Kidney (tissue), 13 donors: ENCODE measurements at regions not wholly inside any gene's neighbourhood (a gene's known extent, or its start where the extent isn't known, plus 50 kb on each side); places are given as distances from the start of the nearest gene placed in this dataset.

Source experiments
- DNase-seq, 5 donors: peaks; one replicate each; pipeline ENCODE4 v3.0.0-alpha.2; 2013 to 2020
- FAIRE-seq: peaks from 2 replicates; lab custom pipeline; 2012; peaks lifted over from hg19 to GRCh38; lab: Jason Lieb, UNC
- H3K27ac ChIP-seq, 2 donors: one replicate each; pipeline ENCODE4 v1.7.0; 2013; ENCODE audit warnings: low read depth in 2 of 2, low read length in 2 of 2, inconsistent platforms in 1 of 2
- H3K27me3 ChIP-seq: one replicate; pipeline ENCODE4 v1.7.1; 2013; ENCODE audit warnings: low read length, inconsistent platforms; ENCODE audit not compliant: control insufficient read depth, insufficient read depth
- H3K36me3 ChIP-seq, 3 donors: one replicate each; pipeline versions ENCODE4 v1.7.0 to v1.7.1; 2013; ENCODE audit warnings: low read length in 3 of 3, control low read depth in 1 of 3, inconsistent platforms in 1 of 3; ENCODE audit not compliant: insufficient read depth in 3 of 3, control insufficient read depth in 2 of 3
- H3K4me1 ChIP-seq, 3 donors: one replicate each; pipeline versions ENCODE4 v1.7.0 to v1.7.1; 2013; ENCODE audit warnings: low read length in 3 of 3, inconsistent platforms in 1 of 3, low read depth in 1 of 3; ENCODE audit not compliant: control insufficient read depth in 2 of 3, insufficient read depth in 2 of 3
- H3K4me3 ChIP-seq, 3 donors: one replicate each; pipeline versions ENCODE4 v1.7.0 to v1.8.1; 2013; ENCODE audit warnings: low read length in 3 of 3, control low read depth in 1 of 3, inconsistent platforms in 1 of 3
- H3K9ac ChIP-seq, 3 donors: one replicate each; pipeline versions ENCODE4 v1.7.0 to v1.7.1; 2013; ENCODE audit warnings: low read length in 3 of 3, control low read depth in 1 of 3, inconsistent platforms in 1 of 3
- H3K9me3 ChIP-seq, 3 donors: one replicate each; pipeline versions ENCODE4 v1.7.0 to v1.7.1; 2013; ENCODE audit warnings: low read length in 3 of 3, control low read depth in 1 of 3, inconsistent platforms in 1 of 3; ENCODE audit not compliant: control insufficient read depth in 2 of 3, insufficient read depth in 1 of 3
- CTCF ChIP-seq: IDR thresholded peaks from 3 replicates; pipeline ENCODE4 v1.5.1; 2012; ENCODE audit warnings: mild to moderate bottlenecking, moderate library complexity, borderline replicate concordance; ENCODE audit not compliant: insufficient read depth; ENCODE audit errors: extremely low read depth
- intact Hi-C: fragments of 100-400 bp; cut with DNase I; formaldehyde crosslinking; loops from one replicate; pipeline ENCODE4 v1.11.1; 2022
- donor health status: control.
- donor health status: control.
- donor health status: control.
- donor health status: control.
- donor health status: control.
- donor health status: DM: yes; HTN: yes; CAD: no.
- donor health status: Normal renal cell carcinoma (clear cell type).

GRCh38 chr5:146986469-146986868, 107.9 kb upstream of the PPP2R2B start:
- no peak overlapping the region for H3K27ac ChIP-seq
- no peaks in the 10 kb centered on the region for H3K36me3 ChIP-seq
- H3K9ac ChIP-seq: no peak overlapping the region
- FAIRE-seq (no peak), DNase-seq (no peak)
- H3K4me3 ChIP-seq: no peak overlapping the region
- intact Hi-C loops: no loop called here
- H3K27me3 ChIP-seq: no peaks in the 10 kb centered on the region
- peaks cover 0 to 5% (median 0%) of the 10 kb centered on the region in 3 donors for H3K9me3 ChIP-seq
- no peak for TF ChIP-seq CTCF
- no peaks in the 10 kb centered on the region for H3K4me1 ChIP-seq

DNA sequence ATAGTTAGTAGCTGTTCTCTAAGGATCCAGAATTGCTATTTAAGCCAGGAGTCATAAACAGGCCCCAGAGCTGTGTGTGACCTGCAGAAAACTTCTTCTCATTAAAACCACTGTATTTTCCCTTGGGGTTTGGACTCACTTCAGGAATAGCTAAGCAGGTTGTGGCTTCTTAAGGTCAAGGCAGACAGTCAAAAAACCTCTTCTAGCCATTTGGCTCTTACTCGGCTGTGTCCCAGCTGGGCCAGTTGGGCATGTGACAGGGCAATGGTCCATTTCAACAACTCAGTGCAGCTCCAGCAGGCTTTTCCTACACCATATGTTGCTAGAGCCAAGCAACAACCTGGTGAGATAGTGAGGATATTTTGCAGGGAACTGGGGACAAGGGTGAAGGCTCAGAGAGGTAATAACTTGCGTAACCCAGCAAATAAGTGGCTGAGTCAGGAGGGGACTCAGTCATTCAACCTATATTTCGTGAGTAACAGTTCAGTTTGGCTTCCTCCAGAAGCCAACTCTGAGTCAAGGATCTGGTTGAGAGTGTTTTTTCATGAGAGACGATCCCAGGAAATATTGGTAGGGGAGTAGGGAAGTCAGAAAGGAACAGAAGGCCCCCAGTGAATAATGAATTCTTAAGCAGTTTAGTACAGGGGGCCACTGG, 115.4 kb upstream of the PPP2R2B start:
- no peak for FAIRE-seq
- intact Hi-C loops: no loop called here
- DNase-seq: no peak

GRCh38 chr5:146995878-146996277, 117.3 kb upstream of the PPP2R2B start:
- H3K9ac ChIP-seq: no peak overlapping the region
- FAIRE-seq (no peak), DNase-seq (peak in 1 of 5 donors; percentile 14)
- peaks cover 0 to 5% (median 0%) of the 10 kb centered on the region in 3 donors for H3K9me3 ChIP-seq
- intact Hi-C loops: no loop called here
- TF ChIP-seq CTCF: no peak
- no peak overlapping the region for H3K27ac ChIP-seq
- H3K36me3 ChIP-seq: no peaks in the 10 kb centered on the region
- H3K4me3 ChIP-seq: no peak overlapping the region
- no peaks in the 10 kb centered on the region for H3K4me1 ChIP-seq
- H3K27me3 ChIP-seq: no peaks in the 10 kb centered on the region

More for the DNA sequence above, 115.4 kb upstream of the PPP2R2B start:
- Histone ChIP-seq H3K9ac (no peak overlapping the region), H3K9me3 (peaks cover 0 to 10% (median 0%) of the 10 kb centered on the region in 3 donors), H3K4me1 (no peaks in the 10 kb centered on the region), H3K4me3 (no peak overlapping the region), H3K27ac (no peak overlapping the region), H3K36me3 (no peaks in the 10 kb centered on the region), H3K27me3 (no peaks in the 10 kb centered on the region)
- TF ChIP-seq CTCF: no peak

DNA sequence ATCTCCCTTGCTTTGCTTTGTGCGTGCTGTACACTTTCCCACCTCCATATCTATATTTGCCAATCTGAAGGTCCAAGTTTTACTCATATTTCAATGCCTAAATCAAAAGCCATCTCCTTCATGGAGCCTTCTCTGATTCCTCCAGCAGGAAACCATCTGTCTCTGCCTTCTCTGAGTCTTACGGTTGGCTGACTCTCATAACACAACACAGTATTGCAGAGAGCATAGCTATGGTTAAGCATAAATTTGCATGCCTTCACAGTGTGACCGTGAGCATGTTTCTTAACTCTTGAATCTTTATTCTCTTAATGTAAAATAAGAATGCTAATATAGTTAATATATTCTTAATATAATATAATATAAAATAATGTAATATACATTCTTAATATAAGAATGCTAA, 136.8 kb upstream of the PPP2R2B start:
- no peaks in the 10 kb centered on the region for H3K27me3 ChIP-seq
- H3K4me1 ChIP-seq: no peaks in the 10 kb centered on the region
- TF ChIP-seq CTCF: no peak
- no peak overlapping the region for H3K4me3 ChIP-seq
- intact Hi-C loops: no loop called here
- H3K9ac ChIP-seq: no peak overlapping the region
- no peaks in the 10 kb centered on the region for H3K36me3 ChIP-seq
- FAIRE-seq: no peak
- no peak overlapping the region for H3K27ac ChIP-seq
- H3K9me3 ChIP-seq: no peaks in the 10 kb centered on the region
- DNase-seq: no peak
